HEK293 (cell line): ENCODE measurements at regions not wholly inside any gene's neighbourhood (a gene's known extent, or its start where the extent isn't known, plus 50 kb on each side); places are given as distances from the start of the nearest gene placed in this dataset.

ENCODE experiments used
- CTCF ChIA-PET: fragments of 350-600 bp; formaldehyde crosslinking; extraction: SDS; loops from one replicate; lab custom pipeline; 2021; ENCODE audit warnings: antibody characterized with exemption; lab: Yijun Ruan, JAX
- POLR2A ChIA-PET: fragments of 300-600 bp; formaldehyde crosslinking; extraction: SDS; loops from one replicate; lab custom pipeline; 2020; ENCODE audit warnings: antibody characterized with exemption, inconsistent platforms; lab: Yijun Ruan, JAX
- H3K27ac ChIP-seq: fragments of 200-500 bp; sonication (Bioruptor generic); 2 replicates; pipeline ENCODE4 v1.5.1; 2014; ENCODE audit warnings: low read depth, low read length, control low read depth, inconsistent platforms; ENCODE audit errors: extremely low read depth
- H3K36me3 ChIP-seq, 2 experiments: fragments of 200-500 bp in 1 of 2; sonication (Bioruptor generic) in 1 of 2; 1 replicate in 1 of 2; 2 replicates in 1 of 2; pipeline ENCODE4 v1.5.1; 2014 to 2017; ENCODE audit warnings: inconsistent platforms in 2 of 2, low read length in 2 of 2; ENCODE audit not compliant: control insufficient read depth in 2 of 2, insufficient read depth in 1 of 2
- H3K4me1 ChIP-seq: fragments of 200-500 bp; sonication (Bioruptor generic); 2 replicates; pipeline ENCODE4 v1.5.1; 2014; ENCODE audit warnings: mild to moderate bottlenecking, low read length, inconsistent platforms; ENCODE audit not compliant: control insufficient read depth, insufficient read depth
- H3K4me3 ChIP-seq: 2 replicates; pipeline ENCODE4 v1.5.1; 2011; ENCODE audit warnings: low read depth, mild to moderate bottlenecking, control low read depth, low read length, moderate library complexity
- H3K9me3 ChIP-seq: fragments of 200-500 bp; sonication (Bioruptor generic); 2 replicates; pipeline ENCODE4 v1.5.1; 2014; ENCODE audit warnings: low read depth, low read length, inconsistent platforms; ENCODE audit not compliant: control insufficient read depth, insufficient read depth
- BCL11B ChIP-seq: fragments of 450-650 bp; formaldehyde crosslinking; IDR thresholded peaks from 2 replicates; pipeline ENCODE4 v1.5.1; 2016; ENCODE audit warnings: low read depth, missing biosample characterization, missing genetic modification characterization
- FEZF1 ChIP-seq: fragments of 450-650 bp; formaldehyde crosslinking; IDR thresholded peaks from 2 replicates; pipeline ENCODE4 v1.5.1; 2016; ENCODE audit warnings: missing biosample characterization, missing genetic modification characterization
- KLF1 ChIP-seq: fragments of 450-650 bp; formaldehyde crosslinking; IDR thresholded peaks from 2 replicates; pipeline ENCODE4 v1.5.1; 2016; ENCODE audit warnings: missing biosample characterization, missing genetic modification characterization
- PRDM1 ChIP-seq: fragments of 450-650 bp; formaldehyde crosslinking; IDR thresholded peaks from 2 replicates; pipeline ENCODE4; 2016; ENCODE audit warnings: missing biosample characterization, missing genetic modification characterization
- SCRT2 ChIP-seq: fragments of 450-650 bp; formaldehyde crosslinking; IDR thresholded peaks from 2 replicates; pipeline ENCODE4 v1.5.1; 2016; ENCODE audit warnings: missing biosample characterization, missing genetic modification characterization
- WT1 ChIP-seq: fragments of 450-650 bp; formaldehyde crosslinking; IDR thresholded peaks from 2 replicates; pipeline ENCODE4 v1.5.1; 2016; ENCODE audit warnings: missing biosample characterization, missing genetic modification characterization
- ZFHX2 ChIP-seq: fragments of 450-650 bp; formaldehyde crosslinking; conservative IDR thresholded peaks from 2 replicates; pipeline ENCODE4 v1.5.1; 2016; ENCODE audit warnings: missing biosample characterization, missing genetic modification characterization
- ZFP37 ChIP-seq: fragments of 450-650 bp; formaldehyde crosslinking; IDR thresholded peaks from 2 replicates; pipeline ENCODE4 v1.5.1; 2016; ENCODE audit warnings: missing biosample characterization, missing genetic modification characterization
- ZNF23 ChIP-seq: fragments of 450-650 bp; formaldehyde crosslinking; IDR thresholded peaks from 2 replicates; pipeline ENCODE4 v1.5.1; 2016; ENCODE audit warnings: missing biosample characterization, missing genetic modification characterization, borderline replicate concordance
- ZNF292 ChIP-seq: fragments of 450-650 bp; formaldehyde crosslinking; IDR thresholded peaks from 2 replicates; pipeline ENCODE4 v1.5.1; 2016; ENCODE audit warnings: low read depth, missing biosample characterization, missing genetic modification characterization, borderline replicate concordance
- ZNF324 ChIP-seq: fragments of 450-650 bp; formaldehyde crosslinking; IDR thresholded peaks from 2 replicates; pipeline ENCODE4 v1.5.1; 2016; ENCODE audit warnings: missing biosample characterization, missing genetic modification characterization
- ZNF423 ChIP-seq: fragments of 450-650 bp; formaldehyde crosslinking; IDR thresholded peaks from 2 replicates; pipeline ENCODE4 v1.5.1; 2016; ENCODE audit warnings: missing biosample characterization, missing genetic modification characterization
- ZNF654 ChIP-seq: fragments of 450-650 bp; formaldehyde crosslinking; IDR thresholded peaks from 2 replicates; pipeline ENCODE4 v1.5.1; 2016; ENCODE audit warnings: low read depth, missing biosample characterization, missing genetic modification characterization
- ZNF747 ChIP-seq: fragments of 450-650 bp; formaldehyde crosslinking; IDR thresholded peaks from 2 replicates; pipeline ENCODE4 v1.5.1; 2016; ENCODE audit warnings: missing biosample characterization, missing genetic modification characterization
- ZNF791 ChIP-seq: fragments of 450-650 bp; formaldehyde crosslinking; IDR thresholded peaks from 2 replicates; pipeline ENCODE4 v1.5.1; 2016; ENCODE audit warnings: missing biosample characterization, missing genetic modification characterization
- ZXDB ChIP-seq: fragments of 450-650 bp; formaldehyde crosslinking; IDR thresholded peaks from 2 replicates; pipeline ENCODE4 v1.5.1; 2016; ENCODE audit warnings: missing biosample characterization, missing genetic modification characterization
- TF ChIP-seq, protein P1 (sequence below): fragments of 450-650 bp; formaldehyde crosslinking; IDR thresholded peaks from 2 replicates; pipeline ENCODE4 v1.5.1; 2017; ENCODE audit warnings: missing biosample characterization, missing genetic modification characterization
- TF ChIP-seq, protein P2 (sequence below): fragments of 450-650 bp; formaldehyde crosslinking; IDR thresholded peaks from 2 replicates; pipeline ENCODE4 v1.5.1; 2016; ENCODE audit warnings: missing biosample characterization, missing genetic modification characterization

DNA sequence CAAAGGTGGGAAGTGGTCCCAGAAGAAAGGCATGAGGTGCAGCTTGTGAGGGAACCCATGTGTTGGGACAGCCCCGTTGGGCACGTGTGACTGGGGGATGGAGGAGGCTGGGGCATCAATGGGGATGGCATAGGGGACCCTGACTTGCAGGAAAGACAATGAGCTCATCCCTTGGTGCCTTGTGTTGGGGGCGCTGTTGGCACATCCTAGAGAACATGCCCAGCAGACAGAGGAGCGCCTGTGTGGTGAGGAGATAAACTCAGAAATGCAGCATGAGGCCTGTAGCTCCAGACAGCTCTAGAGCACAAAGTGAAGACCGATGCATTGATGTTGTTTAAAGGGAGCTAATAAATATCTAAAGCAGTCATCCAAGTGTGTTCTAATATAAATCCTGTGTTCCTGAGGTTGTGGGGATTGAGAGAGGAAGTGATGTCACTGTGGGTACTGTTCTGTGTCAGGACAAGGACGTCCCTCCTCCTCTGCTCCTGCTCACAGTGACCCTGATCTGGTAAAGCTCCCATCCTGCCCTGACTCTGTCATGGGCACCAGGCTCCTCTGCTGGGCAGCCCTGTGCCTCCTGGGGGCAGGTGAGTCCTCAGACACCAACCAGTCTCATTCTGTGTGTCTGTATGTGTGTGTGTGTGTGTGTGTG is 126.1 kb upstream of the PRSS58 start:
- H3K36me3 ChIP-seq = no peaks in the 10 kb centered on the region
- no peak overlapping the region for H3K4me3 ChIP-seq
- H3K27ac ChIP-seq = no peak overlapping the region
- no peaks in the 10 kb centered on the region for H3K9me3 ChIP-seq
- TF ChIP-seq KLF1 (tag by site-specific recombination) (no peak), PRDM1 (no peak)
- CTCF ChIA-PET = interaction anchor here (0.6 to 3.6 kb wide), 15 partner anchors 9 to 135 kb away, joined by 3 to 44 read pairs (median 5); no protein-coding TSS in a partner anchor
- POLR2A ChIA-PET = no interaction called here
- H3K4me1 ChIP-seq = no peaks in the 10 kb centered on the region

DNA sequence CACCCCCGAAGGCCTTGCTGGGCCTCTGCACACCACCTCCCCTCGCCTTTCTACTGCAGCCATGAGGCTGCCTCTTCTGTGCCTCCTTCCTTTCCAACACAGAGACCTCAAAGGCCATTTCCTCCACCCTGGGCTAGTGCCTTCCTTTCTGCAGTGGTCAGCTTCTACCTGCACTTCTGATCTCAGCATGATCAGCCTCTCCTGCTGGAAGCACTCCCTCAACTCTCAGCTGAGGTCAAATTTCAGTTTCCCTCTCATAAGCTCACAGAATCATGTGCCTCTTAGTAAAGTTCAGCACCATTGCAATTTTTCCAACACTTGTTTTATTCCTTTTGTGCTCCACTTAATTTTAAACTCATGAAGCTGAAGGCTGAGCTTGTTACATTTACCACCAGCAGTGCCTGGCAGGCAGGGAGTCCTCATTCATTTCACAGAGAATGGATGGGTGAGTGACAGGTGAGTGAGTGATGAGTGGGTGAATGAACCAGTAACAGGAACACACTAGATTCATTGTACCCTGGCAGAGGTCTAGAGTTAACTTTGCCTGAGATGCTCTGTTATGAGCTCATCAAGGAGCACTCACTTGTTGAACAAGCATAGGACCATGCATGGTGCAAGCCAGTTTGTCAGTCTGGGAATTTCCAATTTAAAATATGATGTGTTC is 124.0 kb upstream of the PRSS58 start:
- peak; percentile 78 for TF ChIP-seq SCRT2 (tag by site-specific recombination)
- no peak for TF ChIP-seq ZNF423
- Histone ChIP-seq H3K4me3 (no peak overlapping the region), H3K9me3 (no peaks in the 10 kb centered on the region), H3K27ac (no peak overlapping the region), H3K4me1 (no peaks in the 10 kb centered on the region), H3K36me3 (no peaks in the 10 kb centered on the region)
- CTCF ChIA-PET = interaction anchor here (0.5 to 1.3 kb wide), 4 partner anchors 9 to 263 kb away, joined by 3 to 4 read pairs (median 3); no protein-coding TSS in a partner anchor
- POLR2A ChIA-PET = no interaction called here

DNA sequence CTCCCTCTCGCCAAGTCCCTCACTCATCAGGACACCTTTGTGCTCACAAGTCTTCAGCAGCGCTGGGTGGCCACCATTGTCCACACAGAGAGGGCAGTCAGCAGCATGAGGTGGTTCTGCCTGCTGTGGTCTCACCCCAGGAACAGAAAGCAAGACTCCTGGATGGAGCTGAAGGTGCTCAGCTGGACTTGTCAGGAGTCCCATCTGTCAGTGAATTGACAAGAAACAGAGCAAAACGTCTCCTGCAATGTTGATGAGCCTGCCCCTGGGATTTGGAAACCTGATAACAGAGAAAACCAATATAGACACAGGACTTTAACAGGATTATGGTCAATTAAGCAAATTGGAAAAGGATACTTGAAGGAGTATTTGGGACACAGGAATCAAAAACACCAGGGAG is 122.2 kb upstream of the PRSS58 start:
- TF ChIP-seq BCL11B (tag by site-specific recombination) (no peak), ZNF324 (no peak), FEZF1 (tag by site-specific recombination) (no peak), ZNF654 (no peak), ZXDB (tag by site-specific recombination) (no peak), ZFP37 (no peak), ZNF23 (tag by site-specific recombination) (no peak), ZNF791 (tag by site-specific recombination) (no peak), ZFHX2 (tag by site-specific recombination) (no peak), ZNF747 (tag by site-specific recombination) (no peak), WT1 (no peak), ZNF292 (tag by site-specific recombination) (no peak)
- TF ChIP-seq, protein P1, sequence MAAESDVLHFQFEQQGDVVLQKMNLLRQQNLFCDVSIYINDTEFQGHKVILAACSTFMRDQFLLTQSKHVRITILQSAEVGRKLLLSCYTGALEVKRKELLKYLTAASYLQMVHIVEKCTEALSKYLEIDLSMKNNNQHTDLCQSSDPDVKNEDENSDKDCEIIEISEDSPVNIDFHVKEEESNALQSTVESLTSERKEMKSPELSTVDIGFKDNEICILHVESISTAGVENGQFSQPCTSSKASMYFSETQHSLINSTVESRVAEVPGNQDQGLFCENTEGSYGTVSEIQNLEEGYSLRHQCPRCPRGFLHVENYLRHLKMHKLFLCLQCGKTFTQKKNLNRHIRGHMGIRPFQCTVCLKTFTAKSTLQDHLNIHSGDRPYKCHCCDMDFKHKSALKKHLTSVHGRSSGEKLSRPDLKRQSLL = no peak
- TF ChIP-seq, protein P2, sequence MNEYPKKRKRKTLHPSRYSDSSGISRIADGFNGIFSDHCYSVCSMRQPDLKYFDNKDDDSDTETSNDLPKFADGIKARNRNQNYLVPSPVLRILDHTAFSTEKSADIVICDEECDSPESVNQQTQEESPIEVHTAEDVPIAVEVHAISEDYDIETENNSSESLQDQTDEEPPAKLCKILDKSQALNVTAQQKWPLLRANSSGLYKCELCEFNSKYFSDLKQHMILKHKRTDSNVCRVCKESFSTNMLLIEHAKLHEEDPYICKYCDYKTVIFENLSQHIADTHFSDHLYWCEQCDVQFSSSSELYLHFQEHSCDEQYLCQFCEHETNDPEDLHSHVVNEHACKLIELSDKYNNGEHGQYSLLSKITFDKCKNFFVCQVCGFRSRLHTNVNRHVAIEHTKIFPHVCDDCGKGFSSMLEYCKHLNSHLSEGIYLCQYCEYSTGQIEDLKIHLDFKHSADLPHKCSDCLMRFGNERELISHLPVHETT (tag by site-specific recombination) = no peak
- H3K9me3 ChIP-seq = no peaks in the 10 kb centered on the region
- CTCF ChIA-PET = interaction anchor here (1.2 to 1.6 kb wide), 3 partner anchors 23 to 103 kb away, joined by 3 to 7 read pairs (median 4); no protein-coding TSS in a partner anchor
- no peaks in the 10 kb centered on the region for H3K4me1 ChIP-seq
- H3K36me3 ChIP-seq = no peaks in the 10 kb centered on the region
- no peak overlapping the region for H3K27ac ChIP-seq
- H3K4me3 ChIP-seq = no peak overlapping the region
- POLR2A ChIA-PET = no interaction called here
